ENCODE measurements at regions not wholly inside any gene's neighbourhood (a gene's known extent, or its start where the extent isn't known, plus 50 kb on each side); places are given as distances from the start of the nearest gene placed in this dataset.

GRCh38 chr11:12599408-12600143 lies 74.6 kb upstream of the TEAD1 start (continued):
- 0 out of 2 replicates have a peak, but pooled peaks have one; percentile 8 for TF ChIP-seq MAFF (IDR thresholded peaks at IDR 0.05; ENCODE audit: low read depth, low read length)
- no peak for TF ChIP-seq PCBP2 (optimal IDR thresholded peaks at IDR 0.05; ENCODE audit: low read depth, low read length, poor library complexity, severe bottlenecking)
- peak; percentile 94 for TF ChIP-seq ESRRA (CRISPR knock-in tag; IDR thresholded peaks at IDR 0.05; ENCODE audit: low read depth)
- no peak for TF ChIP-seq ZNF296 (CRISPR knock-in tag; conservative IDR thresholded peaks at IDR 0.05)
- 0 out of 2 replicates have a peak, but pooled peaks have one; percentile 57 for TF ChIP-seq ZNF503 (CRISPR knock-in tag; IDR thresholded peaks at IDR 0.05)
- TF ChIP-seq, protein P1, sequence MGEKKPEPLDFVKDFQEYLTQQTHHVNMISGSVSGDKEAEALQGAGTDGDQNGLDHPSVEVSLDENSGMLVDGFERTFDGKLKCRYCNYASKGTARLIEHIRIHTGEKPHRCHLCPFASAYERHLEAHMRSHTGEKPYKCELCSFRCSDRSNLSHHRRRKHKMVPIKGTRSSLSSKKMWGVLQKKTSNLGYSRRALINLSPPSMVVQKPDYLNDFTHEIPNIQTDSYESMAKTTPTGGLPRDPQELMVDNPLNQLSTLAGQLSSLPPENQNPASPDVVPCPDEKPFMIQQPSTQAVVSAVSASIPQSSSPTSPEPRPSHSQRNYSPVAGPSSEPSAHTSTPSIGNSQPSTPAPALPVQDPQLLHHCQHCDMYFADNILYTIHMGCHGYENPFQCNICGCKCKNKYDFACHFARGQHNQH (CRISPR knock-in tag; IDR thresholded peaks at IDR 0.05): peak; percentile 87
- TF ChIP-seq HDAC1 (CRISPR knock-in tag; IDR thresholded peaks at IDR 0.05): peak; percentile 58; the same call in 1 of the 2 replicates

DNA sequence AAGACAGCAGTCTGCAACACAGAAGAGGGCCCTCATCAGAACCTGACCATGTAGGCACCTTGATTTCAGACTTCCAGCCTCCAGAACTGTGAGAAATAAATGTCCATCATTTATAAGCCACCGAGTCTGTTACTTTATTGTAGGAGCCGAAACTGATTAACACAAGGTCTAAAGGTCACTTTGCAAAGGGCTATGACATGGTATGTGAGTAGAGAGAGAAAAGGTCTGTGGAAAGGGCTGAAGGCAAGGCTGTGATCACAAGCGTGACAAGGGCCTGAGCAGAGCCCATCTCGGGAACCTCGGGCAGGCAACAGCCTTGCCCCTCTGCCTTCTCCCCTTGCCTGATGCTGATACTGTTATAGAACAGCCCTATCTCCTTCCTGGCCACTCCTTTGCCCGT lies 73.4 kb upstream of the TEAD1 start:
- Histone ChIP-seq H3K27ac (ENCODE audit: extremely low read length, insufficient read depth, low read length) (no peak overlapping the region), H3K9me3 (ENCODE audit: low read length) (no peaks in the 10 kb centered on the region), H3K9ac (ENCODE audit: insufficient read depth, low read depth, low read length) (no peak overlapping the region), H3K79me2 (ENCODE audit: insufficient read depth, low read length) (no peaks in the 10 kb centered on the region), H3K4me3 (replicated peaks in 1 of 3; ENCODE audit: insufficient read depth in 1 of 3, low read depth in 2 of 3, low read length in 3 of 3) (no peak overlapping the region), H3K27me3 (ENCODE audit: control insufficient read depth in 1 of 2, insufficient read depth in 2 of 2, low read length in 2 of 2) (no peaks in the 10 kb centered on the region), H3K4me2 (ENCODE audit: low read depth, low read length) (peak overlapping the region; percentile 44), H3K36me3 (replicated peaks in 1 of 2; ENCODE audit: control insufficient read depth in 1 of 2, insufficient read depth in 2 of 2, low read length in 2 of 2) (no peaks in the 10 kb centered on the region), H4K20me1 (ENCODE audit: insufficient read depth, low read length) (no peaks in the 10 kb centered on the region), H2AFZ (ENCODE audit: low read length) (no peak overlapping the region), H3K4me1 (ENCODE audit: insufficient read depth, low read length) (peaks cover 26% of the 10 kb centered on the region)
- TF ChIP-seq NR2F6 (IDR thresholded peaks at IDR 0.05) (no peak), NR2F6 (CRISPR knock-in tag; IDR thresholded peaks at IDR 0.05) (peak; percentile 20; the same call in 1 of the 2 replicates), ZNF644 (CRISPR knock-in tag; IDR thresholded peaks at IDR 0.05; ENCODE audit: low read depth) (0 out of 2 replicates have a peak, but pooled peaks have one; percentile 22), XRCC5 (optimal IDR thresholded peaks at IDR 0.05; ENCODE audit: low read length) (peak; percentile 23), FOXC1 (CRISPR knock-in tag; IDR thresholded peaks at IDR 0.05; ENCODE audit: borderline replicate concordance) (no peak), HNF4A (CRISPR knock-in tag; IDR thresholded peaks at IDR 0.05) (peak; percentile 50; the same call in 1 of the 2 replicates)
- in situ Hi-C loops (cut with HindIII; ENCODE audit: extremely low pct_ligation_motif_present, low pct_unique_long_range_greater_than_20kb) (loop anchor here (5.0 kb wide), 1 partner anchor 291 kb away; no protein-coding TSS in a partner anchor), intact Hi-C loops (cut with micrococcal nuclease; ENCODE audit: unreplicated experiment) (no loop called here)
- ATAC-seq (peak; percentile 53), FAIRE-seq (no peak), DNase-seq (ENCODE audit: low spot score) (peak; percentile 22)
- POLR2A ChIA-PET: no interaction called here
- 8% methylated on average over 6 of the region's 6 CpGs for WGBS (ENCODE audit: low lambda C conversion rate)
- CTCF ChIA-PET (ENCODE audit: low intra/inter-chr PET ratio, low total read pairs): interaction anchor here (3.6 kb wide), 1 partner anchor 288 kb away, joined by 20 read pairs; no protein-coding TSS in a partner anchor
- no TSS peak for BruUV-seq (replicated peaks)

Measured in HepG2 (cell line).